Mesendoderm (in vitro differentiated cells): ENCODE measurements at regions not wholly inside any gene's neighbourhood (a gene's known extent, or its start where the extent isn't known, plus 50 kb on each side); places are given as distances from the start of the nearest gene placed in this dataset.

Source experiments
- DNase-seq: peaks from one replicate; pipeline ENCODE4 v3.0.0; 2013
- H2AK5ac ChIP-seq: 2 replicates; pipeline ENCODE4 v1.6.1; 2013; ENCODE audit warnings: low read length, inconsistent platforms
- H2BK120ac ChIP-seq: 2 replicates; pipeline ENCODE4 v1.6.1; 2013; ENCODE audit warnings: low read depth, mild to moderate bottlenecking, low read length, moderate library complexity, mixed read lengths
- H2BK15ac ChIP-seq: replicated peaks from 2 replicates; pipeline ENCODE4 v1.6.1; 2013; ENCODE audit warnings: low read depth, mild to moderate bottlenecking, moderate library complexity
- H2BK5ac ChIP-seq: 2 replicates; pipeline ENCODE4 v1.6.1; 2013; ENCODE audit warnings: low read length, inconsistent platforms
- H3K18ac ChIP-seq: 2 replicates; pipeline ENCODE4 v1.6.1; 2013; ENCODE audit warnings: mild to moderate bottlenecking, low read length, mixed read lengths
- H3K23ac ChIP-seq: one replicate; pipeline ENCODE4 v1.6.1; 2013; ENCODE audit warnings: low read length
- H3K27ac ChIP-seq: 2 replicates; pipeline ENCODE4 v1.5.1; 2013; ENCODE audit warnings: low read depth, mild to moderate bottlenecking, inconsistent platforms, low read length, moderate library complexity
- H3K27me3 ChIP-seq: 2 replicates; pipeline ENCODE4 v1.6.1; 2013; ENCODE audit warnings: low read length, control low read depth, mild to moderate bottlenecking, inconsistent platforms; ENCODE audit not compliant: insufficient read depth, poor library complexity
- H3K36me3 ChIP-seq: 2 replicates; pipeline ENCODE4 v1.6.1; 2013; ENCODE audit warnings: low read length, inconsistent platforms; ENCODE audit not compliant: control insufficient read depth, insufficient read depth
- H3K4ac ChIP-seq: one replicate; pipeline ENCODE4 v1.6.1; 2013; ENCODE audit warnings: low read depth, mild to moderate bottlenecking, low read length, moderate library complexity
- H3K4me1 ChIP-seq: 2 replicates; pipeline ENCODE4 v1.6.1; 2013; ENCODE audit warnings: low read depth, low read length, inconsistent platforms; ENCODE audit not compliant: control insufficient read depth
- H3K4me2 ChIP-seq: 2 replicates; pipeline ENCODE4 v1.6.1; 2013; ENCODE audit warnings: low read length
- H3K4me3 ChIP-seq: 2 replicates; pipeline ENCODE4 v1.5.1; 2013; ENCODE audit warnings: mild to moderate bottlenecking, low read length
- H3K56ac ChIP-seq: one replicate; pipeline ENCODE4 v1.6.1; 2013; ENCODE audit warnings: low read length
- H3K79me1 ChIP-seq: 2 replicates; pipeline ENCODE4 v1.6.1; 2013; ENCODE audit warnings: low read length, inconsistent platforms
- H3K79me2 ChIP-seq: 2 replicates; pipeline ENCODE4 v1.6.1; 2013; ENCODE audit warnings: mild to moderate bottlenecking, low read length; ENCODE audit not compliant: control insufficient read depth, insufficient read depth
- H3K9ac ChIP-seq: 2 replicates; pipeline ENCODE4 v1.6.1; 2013; ENCODE audit warnings: low read length, inconsistent platforms
- H4K5ac ChIP-seq: one replicate; pipeline ENCODE4 v1.6.1; 2013; ENCODE audit warnings: low read length
- H4K8ac ChIP-seq: one replicate; pipeline ENCODE4 v1.6.1; 2013; ENCODE audit warnings: low read depth, mild to moderate bottlenecking, control low read depth, low read length, moderate library complexity
- WGBS: extraction: QIAGEN DNeasy Blood & Tissue Kit; methylation state at CpG from one replicate; pipeline ENCODE4 v1.1.7; 2013; ENCODE audit warnings: low lambda C conversion rate, missing lambda C conversion rate; ENCODE audit not compliant: insufficient coverage; ENCODE audit errors: extremely low coverage; 5-methylcytosine and 5-hydroxymethylcytosine counted together

DNA sequence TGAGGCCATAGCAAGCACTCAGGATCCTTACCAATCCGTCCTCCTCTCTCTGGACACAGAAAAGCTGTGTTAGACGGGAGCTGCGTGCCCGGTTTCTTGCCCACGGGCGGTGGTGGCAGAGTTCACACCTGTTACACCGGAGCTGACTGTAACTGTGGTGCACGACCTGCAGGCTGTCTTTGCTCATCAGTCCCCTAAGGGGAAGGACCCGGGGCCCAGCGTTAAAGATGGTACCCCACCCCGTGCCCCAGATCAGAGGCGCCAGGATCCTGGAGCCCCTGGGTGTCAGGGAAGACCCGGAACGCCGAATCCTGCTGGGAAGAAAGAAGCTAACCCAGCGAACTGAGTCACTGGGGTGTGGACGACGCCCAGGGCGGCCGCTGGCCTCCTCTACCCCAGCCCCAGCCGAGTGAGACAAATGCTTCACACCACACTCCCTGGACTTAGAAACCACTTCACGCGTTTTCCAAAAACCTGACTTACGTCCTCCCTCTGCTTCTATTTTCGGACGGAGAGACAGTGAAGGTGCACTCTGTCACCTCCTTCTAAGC, 293.6 kb upstream of the SALL3 start:
- H4K5ac ChIP-seq, result no peak overlapping the region
- no peaks in the 10 kb centered on the region for H3K27me3 ChIP-seq
- no peaks in the 10 kb centered on the region for H3K4me1 ChIP-seq
- no peak overlapping the region for H3K23ac ChIP-seq
- no peak overlapping the region for H3K4me3 ChIP-seq
- no peak overlapping the region for H3K18ac ChIP-seq
- WGBS, result no CpG with 5 or more reads among the region's 26 CpGs
- H3K56ac ChIP-seq, result no peak overlapping the region
- no peak overlapping the region for H2BK120ac ChIP-seq
- H3K9ac ChIP-seq, result no peak overlapping the region
- DNase-seq, result no peak
- no peak overlapping the region for H2BK15ac ChIP-seq
- no peaks in the 10 kb centered on the region for H3K79me1 ChIP-seq
- H3K4me2 ChIP-seq, result no peak overlapping the region
- no peak overlapping the region for H3K4ac ChIP-seq
- no peak overlapping the region for H2AK5ac ChIP-seq
- H2BK5ac ChIP-seq, result no peak overlapping the region
- no peak overlapping the region for H3K27ac ChIP-seq
- H4K8ac ChIP-seq, result no peak overlapping the region
- H3K79me2 ChIP-seq, result no peaks in the 10 kb centered on the region
- H3K36me3 ChIP-seq, result no peaks in the 10 kb centered on the region

DNA sequence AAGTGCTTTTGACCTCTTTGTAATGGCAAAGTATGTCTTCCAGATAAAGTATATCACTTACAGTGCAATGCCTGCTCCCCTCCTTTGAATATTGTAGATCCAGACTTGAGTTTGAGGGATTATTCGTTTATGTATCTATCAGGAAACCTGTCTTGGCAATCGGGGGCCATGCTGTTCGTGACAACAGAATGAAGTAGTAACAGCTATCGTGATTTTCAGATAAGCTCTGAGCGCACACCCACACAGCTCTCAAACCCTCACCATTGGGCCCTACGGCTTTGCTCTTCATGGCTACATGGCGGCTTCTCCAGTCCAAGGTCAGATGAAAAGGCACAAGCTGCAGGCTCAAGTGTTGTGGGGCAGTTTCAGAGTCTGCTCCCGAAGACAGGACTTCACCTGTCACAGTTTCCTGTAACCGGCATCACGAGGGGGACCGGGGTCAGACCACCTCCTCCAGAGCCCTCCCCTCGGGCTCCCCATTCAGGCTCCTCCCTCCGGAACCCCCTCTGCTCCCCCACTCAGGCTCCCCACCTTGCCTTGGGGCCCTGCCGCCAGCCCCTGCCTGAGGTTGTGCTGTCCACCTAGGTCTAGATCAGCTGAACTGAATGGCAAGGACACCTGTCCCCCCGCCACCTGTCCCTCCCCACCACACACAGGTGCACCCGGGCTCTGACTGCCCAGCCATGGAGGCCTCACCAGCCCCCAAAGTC, 292.5 kb upstream of the SALL3 start:
- no CpG with 5 or more reads among the region's 16 CpGs for WGBS
- Histone ChIP-seq H3K27me3 (no peaks in the 10 kb centered on the region), H3K36me3 (no peaks in the 10 kb centered on the region)

DNA sequence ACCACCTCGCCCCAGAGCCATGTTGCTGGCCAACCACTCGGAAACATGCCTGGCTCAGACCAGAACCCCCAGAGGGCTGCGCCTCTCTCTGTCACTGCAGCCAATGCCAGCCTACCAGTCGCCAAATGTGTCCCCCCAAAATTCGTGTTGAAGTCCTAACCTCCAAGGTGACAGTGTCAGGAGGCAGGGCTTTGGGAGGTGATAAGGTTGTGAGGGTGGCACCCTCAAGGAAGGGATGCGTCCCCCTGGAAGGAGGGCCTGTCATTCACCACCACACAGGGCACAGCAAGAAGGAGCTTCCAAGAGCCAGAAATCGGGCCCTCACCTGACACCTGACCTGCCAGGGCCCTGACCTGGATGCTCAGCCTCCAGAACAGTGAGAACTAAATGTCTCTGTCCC, 291.9 kb upstream of the SALL3 start:
- DNase-seq, result no peak
- Histone ChIP-seq H2BK120ac (no peak overlapping the region), H3K56ac (no peak overlapping the region), H2AK5ac (no peak overlapping the region), H3K23ac (no peak overlapping the region), H3K9ac (no peak overlapping the region), H3K4me1 (no peaks in the 10 kb centered on the region), H3K27ac (no peak overlapping the region), H3K4ac (no peak overlapping the region), H2BK15ac (no peak overlapping the region), H4K8ac (no peak overlapping the region), H3K27me3 (no peaks in the 10 kb centered on the region), H2BK5ac (no peak overlapping the region), H3K79me1 (no peaks in the 10 kb centered on the region), H3K18ac (no peak overlapping the region), H3K79me2 (no peaks in the 10 kb centered on the region), H3K36me3 (no peaks in the 10 kb centered on the region), H3K4me2 (no peak overlapping the region), H4K5ac (no peak overlapping the region), H3K4me3 (no peak overlapping the region)
- no CpG with 5 or more reads among the region's 7 CpGs for WGBS

More for the DNA sequence above, 292.5 kb upstream of the SALL3 start:
- Histone ChIP-seq H3K4me3 (no peak overlapping the region), H3K4ac (no peak overlapping the region), H2AK5ac (no peak overlapping the region), H3K23ac (no peak overlapping the region), H3K79me2 (no peaks in the 10 kb centered on the region), H2BK5ac (no peak overlapping the region), H3K4me1 (no peaks in the 10 kb centered on the region), H3K4me2 (no peak overlapping the region), H2BK15ac (no peak overlapping the region), H4K5ac (no peak overlapping the region), H3K9ac (no peak overlapping the region), H3K56ac (no peak overlapping the region), H3K79me1 (no peaks in the 10 kb centered on the region), H4K8ac (no peak overlapping the region), H2BK120ac (no peak overlapping the region), H3K27ac (no peak overlapping the region), H3K18ac (no peak overlapping the region)
- no peak for DNase-seq

DNA sequence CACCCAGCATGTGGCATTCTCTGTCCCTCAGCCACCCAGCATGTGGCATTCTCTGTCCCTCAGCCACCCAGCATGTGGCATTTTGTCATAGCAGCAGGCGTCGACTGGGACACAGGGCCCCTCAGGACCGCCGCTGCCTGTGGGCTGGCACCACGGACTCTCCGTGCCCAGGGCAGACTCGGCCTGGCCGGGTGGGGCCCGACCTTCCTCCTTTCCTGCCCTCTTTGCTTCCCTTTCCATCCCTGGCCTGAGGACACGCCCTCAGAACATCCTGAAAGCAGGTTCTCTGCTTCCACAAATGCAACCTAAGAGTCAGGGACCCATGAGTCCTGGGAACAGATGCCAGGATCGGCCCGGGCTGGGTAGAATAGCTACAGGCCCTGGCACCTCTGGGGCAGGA, 291.4 kb upstream of the SALL3 start:
- no peak overlapping the region for H4K8ac ChIP-seq
- no peak overlapping the region for H3K18ac ChIP-seq
- no peak overlapping the region for H2AK5ac ChIP-seq
- H3K36me3 ChIP-seq, result no peaks in the 10 kb centered on the region
- H2BK15ac ChIP-seq, result no peak overlapping the region
- H3K4me1 ChIP-seq, result no peaks in the 10 kb centered on the region
- no peaks in the 10 kb centered on the region for H3K79me2 ChIP-seq
- DNase-seq, result no peak
- H3K56ac ChIP-seq, result no peak overlapping the region
- no peaks in the 10 kb centered on the region for H3K79me1 ChIP-seq
- H3K23ac ChIP-seq, result no peak overlapping the region
- no peak overlapping the region for H3K27ac ChIP-seq
- no peak overlapping the region for H2BK120ac ChIP-seq
- no peak overlapping the region for H2BK5ac ChIP-seq
- no peak overlapping the region for H3K4me2 ChIP-seq
- H3K4me3 ChIP-seq, result no peak overlapping the region
- no peaks in the 10 kb centered on the region for H3K27me3 ChIP-seq
- WGBS, result no CpG with 5 or more reads among the region's 12 CpGs
- H4K5ac ChIP-seq, result no peak overlapping the region
- no peak overlapping the region for H3K9ac ChIP-seq
- no peak overlapping the region for H3K4ac ChIP-seq

- no peaks in the 10 kb centered on the region for H3K36me3 ChIP-seq
- no peak overlapping the region for H2BK15ac ChIP-seq
- H3K4me1 ChIP-seq, result no peaks in the 10 kb centered on the region
- no peak overlapping the region for H2BK120ac ChIP-seq
- no peak overlapping the region for H3K4ac ChIP-seq
- no peak for DNase-seq
- H3K9ac ChIP-seq, result no peak overlapping the region
- WGBS, result no CpG with 5 or more reads among the region's 11 CpGs
- H3K27ac ChIP-seq, result no peak overlapping the region
- no peak overlapping the region for H4K8ac ChIP-seq
- H3K4me2 ChIP-seq, result no peak overlapping the region
- no peak overlapping the region for H2AK5ac ChIP-seq
- H4K5ac ChIP-seq, result no peak overlapping the region
- H3K56ac ChIP-seq, result no peak overlapping the region
- no peak overlapping the region for H2BK5ac ChIP-seq
- no peak overlapping the region for H3K18ac ChIP-seq
- no peak overlapping the region for H3K4me3 ChIP-seq
- H3K79me2 ChIP-seq, result no peaks in the 10 kb centered on the region
- H3K23ac ChIP-seq, result no peak overlapping the region
- no peaks in the 10 kb centered on the region for H3K27me3 ChIP-seq
- no peaks in the 10 kb centered on the region for H3K79me1 ChIP-seq
Observed at GRCh38 chr18:78688916-78689315, 290.7 kb upstream of the SALL3 start.

GRCh38 chr18:78689606-78690005, 290.0 kb upstream of the SALL3 start:
- Histone ChIP-seq H3K79me2 (no peaks in the 10 kb centered on the region), H3K36me3 (no peaks in the 10 kb centered on the region), H3K9ac (no peak overlapping the region), H3K23ac (no peak overlapping the region), H4K5ac (no peak overlapping the region), H2BK120ac (no peak overlapping the region), H4K8ac (no peak overlapping the region), H3K18ac (no peak overlapping the region), H3K79me1 (no peaks in the 10 kb centered on the region), H3K4me2 (no peak overlapping the region), H3K4me1 (no peaks in the 10 kb centered on the region), H2BK15ac (no peak overlapping the region), H2BK5ac (no peak overlapping the region), H3K4ac (no peak overlapping the region), H3K27ac (no peak overlapping the region), H3K4me3 (no peak overlapping the region), H2AK5ac (no peak overlapping the region), H3K56ac (no peak overlapping the region), H3K27me3 (no peaks in the 10 kb centered on the region)
- DNase-seq, result no peak
- no CpG with 5 or more reads among the region's 15 CpGs for WGBS
